Smooth muscle cell (in vitro differentiated cells): ENCODE measurements at regions not wholly inside any gene's neighbourhood (a gene's known extent, or its start where the extent isn't known, plus 50 kb on each side); places are given as distances from the start of the nearest gene placed in this dataset.

Experiments used
- DNase-seq: peaks from one replicate; lab custom pipeline; 2025; ENCODE audit not compliant: unreplicated experiment; lab: John Stamatoyannopoulos, UW
- H2AFZ ChIP-seq: fragments of 200-600 bp; sonication (generic); 2 replicates; pipeline ENCODE4 v1.6.0; 2016; ENCODE audit warnings: antibody characterized with exemption, low read depth, mild to moderate bottlenecking
- H3F3A ChIP-seq: fragments of 200-600 bp; sonication (generic); 2 replicates; pipeline ENCODE4 v1.6.0; 2017; ENCODE audit warnings: antibody characterized with exemption, low read depth
- H3K27ac ChIP-seq: fragments of 200-600 bp; sonication (generic); 2 replicates; pipeline ENCODE4 v1.5.1; 2016; ENCODE audit warnings: low read depth, mild to moderate bottlenecking
- H3K27me3 ChIP-seq: fragments of 200-600 bp; sonication (generic); 2 replicates; pipeline ENCODE4 v1.6.1; 2016; ENCODE audit warnings: low read depth, mild to moderate bottlenecking
- H3K36me3 ChIP-seq: fragments of 200-600 bp; sonication (generic); 2 replicates; pipeline ENCODE4 v1.5.1; 2016; ENCODE audit warnings: low read depth
- H3K4me1 ChIP-seq: fragments of 200-600 bp; sonication (generic); 2 replicates; pipeline ENCODE4 v1.5.1; 2016; ENCODE audit warnings: low read depth
- H3K4me2 ChIP-seq: fragments of 200-600 bp; sonication (generic); 2 replicates; pipeline ENCODE4 v1.6.0; 2016; ENCODE audit warnings: mild to moderate bottlenecking
- H3K4me3 ChIP-seq: fragments of 200-600 bp; sonication (generic); 2 replicates; pipeline ENCODE4 v1.5.1; 2016; ENCODE audit warnings: mild to moderate bottlenecking
- H3K79me2 ChIP-seq: fragments of 200-600 bp; sonication (generic); 2 replicates; pipeline ENCODE4 v1.6.0; 2016; ENCODE audit warnings: low read depth, mild to moderate bottlenecking
- H3K9ac ChIP-seq: fragments of 200-600 bp; sonication (generic); 2 replicates; pipeline ENCODE4 v1.6.0; 2016; ENCODE audit warnings: low read depth
- H3K9me3 ChIP-seq: fragments of 200-600 bp; sonication (generic); replicated peaks from 2 replicates; pipeline ENCODE4 v1.5.1; 2016; ENCODE audit warnings: low read depth
- H4K20me1 ChIP-seq: fragments of 200-600 bp; sonication (generic); 2 replicates; pipeline ENCODE4 v1.6.0; 2016; ENCODE audit warnings: low read depth
- WGBS: methylation state at CpG from one replicate; pipeline ENCODE4 v1.1.7; 2016; ENCODE audit warnings: low lambda C conversion rate; 5-methylcytosine and 5-hydroxymethylcytosine counted together
- TF ChIP-seq, protein P1 (sequence below): fragments of 200-600 bp; sonication (generic); IDR thresholded peaks from 2 replicates; pipeline ENCODE4 v1.5.1; 2017; ENCODE audit warnings: borderline replicate concordance, mild to moderate bottlenecking, antibody characterized with exemption; ENCODE audit not compliant: insufficient read depth, poor library complexity, severe bottlenecking

DNA sequence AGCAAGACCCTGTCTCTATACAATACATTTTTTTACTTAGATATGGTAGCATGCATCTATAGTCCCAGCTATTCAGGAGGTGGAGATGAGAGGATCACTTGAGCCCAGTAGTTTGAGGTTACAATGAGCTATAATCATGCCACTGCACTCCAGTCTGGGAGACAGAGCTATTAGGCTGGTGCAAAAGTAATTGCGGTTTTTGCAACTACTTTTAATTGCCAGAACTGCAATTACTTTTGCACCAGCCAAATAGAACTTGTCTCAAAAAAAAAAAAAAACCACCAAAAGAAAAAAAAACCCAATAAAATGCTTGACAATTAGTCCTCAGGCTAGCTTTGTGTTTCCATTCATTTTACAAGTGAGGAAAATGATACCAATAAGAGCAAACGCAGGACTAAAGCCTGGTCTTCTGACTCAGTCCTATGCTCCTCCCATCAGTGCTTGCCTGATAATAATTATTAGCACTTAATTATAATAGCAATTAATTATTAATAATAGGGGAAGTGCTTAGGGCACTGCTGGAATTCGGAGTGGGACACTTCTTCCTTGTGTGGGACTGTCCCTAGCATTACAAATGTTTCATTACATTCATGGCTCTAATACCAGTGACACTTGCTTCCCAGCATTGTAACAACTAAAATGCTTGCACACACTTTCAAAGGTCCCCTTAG is 73.1 kb upstream of the TAF1L start:
- Histone ChIP-seq H3K79me2 (no peaks in the 10 kb centered on the region), H3K9ac (no peak overlapping the region), H3K27me3 (no peaks in the 10 kb centered on the region), H4K20me1 (no peaks in the 10 kb centered on the region), H3F3A (no peaks in the 10 kb centered on the region), H3K4me1 (no peaks in the 10 kb centered on the region), H3K4me3 (no peak overlapping the region), H2AFZ (no peak overlapping the region), H3K27ac (no peak overlapping the region), H3K9me3 (no peaks in the 10 kb centered on the region), H3K4me2 (no peak overlapping the region), H3K36me3 (no peaks in the 10 kb centered on the region)
- DNase-seq: no peak
- WGBS: 61% methylated on average over 3 of the region's 3 CpGs
- TF ChIP-seq, protein P1, sequence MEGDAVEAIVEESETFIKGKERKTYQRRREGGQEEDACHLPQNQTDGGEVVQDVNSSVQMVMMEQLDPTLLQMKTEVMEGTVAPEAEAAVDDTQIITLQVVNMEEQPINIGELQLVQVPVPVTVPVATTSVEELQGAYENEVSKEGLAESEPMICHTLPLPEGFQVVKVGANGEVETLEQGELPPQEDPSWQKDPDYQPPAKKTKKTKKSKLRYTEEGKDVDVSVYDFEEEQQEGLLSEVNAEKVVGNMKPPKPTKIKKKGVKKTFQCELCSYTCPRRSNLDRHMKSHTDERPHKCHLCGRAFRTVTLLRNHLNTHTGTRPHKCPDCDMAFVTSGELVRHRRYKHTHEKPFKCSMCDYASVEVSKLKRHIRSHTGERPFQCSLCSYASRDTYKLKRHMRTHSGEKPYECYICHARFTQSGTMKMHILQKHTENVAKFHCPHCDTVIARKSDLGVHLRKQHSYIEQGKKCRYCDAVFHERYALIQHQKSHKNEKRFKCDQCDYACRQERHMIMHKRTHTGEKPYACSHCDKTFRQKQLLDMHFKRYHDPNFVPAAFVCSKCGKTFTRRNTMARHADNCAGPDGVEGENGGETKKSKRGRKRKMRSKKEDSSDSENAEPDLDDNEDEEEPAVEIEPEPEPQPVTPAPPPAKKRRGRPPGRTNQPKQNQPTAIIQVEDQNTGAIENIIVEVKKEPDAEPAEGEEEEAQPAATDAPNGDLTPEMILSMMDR: no peak

DNA sequence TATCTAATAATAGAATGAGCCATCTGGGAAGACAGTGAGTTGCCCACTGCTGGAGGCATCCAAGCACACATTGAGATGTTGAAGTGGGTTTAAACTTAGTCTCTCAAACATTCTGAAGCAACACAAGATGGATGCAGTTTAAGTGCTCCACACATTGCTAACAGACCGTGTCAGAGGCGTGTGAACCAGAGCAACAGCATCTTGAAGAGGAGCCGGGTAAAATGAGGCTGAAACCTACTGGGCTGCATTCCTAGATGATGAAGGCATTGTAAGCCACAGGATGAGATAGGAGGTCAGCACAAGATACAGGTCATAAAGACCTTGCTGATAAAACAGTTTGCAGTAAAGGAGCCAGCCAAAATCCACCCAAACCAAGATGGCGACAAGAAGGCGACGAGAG is 73.5 kb upstream of the TMEM215 start:
- no peaks in the 10 kb centered on the region for H3K36me3 ChIP-seq
- no peaks in the 10 kb centered on the region for H3K4me1 ChIP-seq
- no peaks in the 10 kb centered on the region for H3K9me3 ChIP-seq
- no peak overlapping the region for H3K4me2 ChIP-seq
- no peak overlapping the region for H3K27ac ChIP-seq
- H3F3A ChIP-seq: no peaks in the 10 kb centered on the region
- H3K4me3 ChIP-seq: no peak overlapping the region
- no peaks in the 10 kb centered on the region for H4K20me1 ChIP-seq
- no peaks in the 10 kb centered on the region for H3K79me2 ChIP-seq
- no peaks in the 10 kb centered on the region for H3K27me3 ChIP-seq
- no peak overlapping the region for H2AFZ ChIP-seq
- no peak for DNase-seq
- 84% methylated on average over 6 of the region's 6 CpGs for WGBS
- TF ChIP-seq, protein P1: no peak
- H3K9ac ChIP-seq: no peak overlapping the region

DNA sequence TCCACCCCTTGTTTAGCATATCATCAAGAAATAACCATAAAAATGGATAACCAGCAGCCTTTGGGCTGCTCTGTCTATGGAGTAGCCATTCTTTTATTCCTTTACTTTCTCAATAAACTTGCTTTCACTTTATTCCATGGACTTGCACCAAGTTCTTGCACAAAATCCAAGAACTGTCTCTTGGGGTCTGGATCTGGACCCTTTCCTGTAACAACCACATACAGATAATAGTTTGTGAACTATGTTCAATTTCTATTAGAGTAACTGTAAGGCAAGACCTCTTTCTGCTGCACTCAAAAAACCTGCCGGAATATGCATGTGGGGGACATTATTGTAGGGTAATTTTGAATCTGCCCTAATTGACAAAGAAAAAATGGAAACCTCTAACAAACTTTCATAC is 66.9 kb upstream of the TMEM215 start:
- DNase-seq: no peak

More for the DNA sequence above, 66.9 kb upstream of the TMEM215 start:
- no peak overlapping the region for H3K27ac ChIP-seq
- no peaks in the 10 kb centered on the region for H3K27me3 ChIP-seq
- H3K4me1 ChIP-seq: no peaks in the 10 kb centered on the region
- H4K20me1 ChIP-seq: no peaks in the 10 kb centered on the region
- no peak overlapping the region for H3K4me3 ChIP-seq
- no peak overlapping the region for H3K9ac ChIP-seq
- no peak overlapping the region for H2AFZ ChIP-seq
- H3K79me2 ChIP-seq: no peaks in the 10 kb centered on the region
- no peaks in the 10 kb centered on the region for H3K36me3 ChIP-seq
- TF ChIP-seq, protein P1: no peak
- H3K9me3 ChIP-seq: no peaks in the 10 kb centered on the region
- H3F3A ChIP-seq: no peaks in the 10 kb centered on the region
- 89% methylated on average over 1 of the region's 1 CpG for WGBS
- no peak overlapping the region for H3K4me2 ChIP-seq
